ENCODE measurements at regions not wholly inside any gene's neighbourhood (a gene's known extent, or its start where the extent isn't known, plus 50 kb on each side); places are given as distances from the start of the nearest gene placed in this dataset.

GRCh38 chr17:22441776-22442175, 749.5 kb downstream of the KCNJ18 start:
- Histone ChIP-seq H3K36me3 (no peaks in the 10 kb centered on the region), H3K9me3 (replicated peaks) (no peaks in the 10 kb centered on the region), H3K4me1 (no peaks in the 10 kb centered on the region), H3K27ac (replicated peaks) (no peak overlapping the region), H3K4me3 (no peak overlapping the region), H3K27me3 (ENCODE audit: low read depth) (peaks cover 23% of the 10 kb centered on the region)
- DNase-seq: no peak
- intact Hi-C loops (cut with micrococcal nuclease): no loop called here
- no peak for TF ChIP-seq CTCF (IDR thresholded peaks at IDR 0.05; ENCODE audit: borderline replicate concordance)

GRCh38 chr17:22443061-22443460, 750.7 kb downstream of the KCNJ18 start:
- no peak for DNase-seq

GRCh38 chr17:22453181-22453580, 760.9 kb downstream of the KCNJ18 start:
- TF ChIP-seq CTCF (IDR thresholded peaks at IDR 0.05; ENCODE audit: borderline replicate concordance): no peak
- intact Hi-C loops (cut with micrococcal nuclease): no loop called here
- Histone ChIP-seq H3K27ac (replicated peaks) (no peak overlapping the region), H3K4me3 (no peak overlapping the region), H3K27me3 (ENCODE audit: low read depth) (peaks cover 4% of the 10 kb centered on the region), H3K9me3 (replicated peaks) (peaks cover 19% of the 10 kb centered on the region), H3K36me3 (no peaks in the 10 kb centered on the region), H3K4me1 (no peaks in the 10 kb centered on the region)
- no peak for DNase-seq

More at GRCh38 chr17:22443061-22443460, 750.7 kb downstream of the KCNJ18 start:
- Histone ChIP-seq H3K27ac (replicated peaks) (no peak overlapping the region), H3K4me3 (no peak overlapping the region), H3K9me3 (replicated peaks) (no peaks in the 10 kb centered on the region), H3K4me1 (no peaks in the 10 kb centered on the region), H3K27me3 (ENCODE audit: low read depth) (peaks cover 19% of the 10 kb centered on the region), H3K36me3 (no peaks in the 10 kb centered on the region)
- intact Hi-C loops (cut with micrococcal nuclease): no loop called here
- TF ChIP-seq CTCF (IDR thresholded peaks at IDR 0.05; ENCODE audit: borderline replicate concordance): no peak

GRCh38 chr17:22454070-22454999, 762.0 kb downstream of the KCNJ18 start:
- Histone ChIP-seq H3K27me3 (ENCODE audit: low read depth) (peaks cover 8% of the 10 kb centered on the region), H3K4me1 (no peaks in the 10 kb centered on the region), H3K27ac (replicated peaks) (no peak overlapping the region), H3K4me3 (no peak overlapping the region), H3K36me3 (no peaks in the 10 kb centered on the region), H3K9me3 (replicated peaks) (peaks cover 28% of the 10 kb centered on the region)
- intact Hi-C loops (cut with micrococcal nuclease): no loop called here
- no peak for TF ChIP-seq CTCF (IDR thresholded peaks at IDR 0.05; ENCODE audit: borderline replicate concordance)
- no peak for DNase-seq

- Histone ChIP-seq H3K4me1 (no peaks in the 10 kb centered on the region), H3K27ac (replicated peaks) (no peak overlapping the region), H3K27me3 (ENCODE audit: low read depth) (peaks cover 17% of the 10 kb centered on the region), H3K4me3 (no peak overlapping the region), H3K9me3 (replicated peaks) (peaks cover 25% of the 10 kb centered on the region), H3K36me3 (no peaks in the 10 kb centered on the region)
- intact Hi-C loops (cut with micrococcal nuclease): no loop called here
- TF ChIP-seq CTCF (IDR thresholded peaks at IDR 0.05; ENCODE audit: borderline replicate concordance): no peak
- no peak for DNase-seq
Observed at GRCh38 chr17:22459331-22459952, 767.1 kb downstream of the KCNJ18 start.
